CD4-positive, alpha-beta T cell treated with Interleukin-15 for 1 hour (primary cell): ENCODE measurements at regions not wholly inside any gene's neighbourhood (a gene's known extent, or its start where the extent isn't known, plus 50 kb on each side); places are given as distances from the start of the nearest gene placed in this dataset.
A peak's percentile ranks its signal among the peaks of the same experiment; 100 is the strongest.

ENCODE experiments used
- DNase-seq: peaks from one replicate; pipeline ENCODE4 v3.0.0-alpha.2; 2020

- no peak for DNase-seq
These were observed 63.5 kb downstream of the ENC1 start for GRCh38 chr5:74576941-74577456.

DNA sequence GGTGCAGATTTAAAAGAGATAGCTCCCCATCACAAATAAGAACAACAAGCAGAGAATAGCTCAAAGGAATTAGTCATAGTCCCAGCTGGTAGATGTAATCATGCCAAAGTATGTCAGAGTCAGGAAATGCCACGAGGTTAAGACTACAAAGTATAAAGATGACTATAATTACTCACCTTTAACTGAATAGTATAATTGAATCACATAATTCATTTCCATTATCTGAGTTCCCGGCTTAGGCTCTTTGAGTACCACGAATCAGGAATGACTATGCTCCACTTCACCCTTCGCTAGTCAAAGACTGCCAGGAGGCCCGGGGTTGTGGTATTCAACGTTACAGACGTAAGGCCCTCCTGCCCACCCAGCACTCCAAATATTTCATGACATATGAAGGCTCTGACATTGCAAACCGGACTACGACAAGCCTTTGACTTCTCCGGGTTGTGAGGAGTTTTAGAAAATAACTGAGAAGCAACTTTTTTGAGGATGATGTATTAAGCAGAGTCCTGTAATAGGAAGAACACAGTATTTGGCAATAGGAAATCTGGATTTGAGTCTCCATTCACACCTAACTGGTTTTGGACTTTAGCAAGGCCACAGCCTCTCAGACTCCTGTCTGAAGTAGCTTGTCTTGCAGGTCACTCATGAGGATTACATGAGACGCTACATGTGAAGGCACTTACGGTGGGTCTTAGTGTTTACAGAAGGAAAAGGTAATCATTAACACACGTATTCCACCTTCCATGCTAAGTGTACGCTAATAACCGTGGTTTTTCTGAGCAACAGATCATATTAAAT is 64.6 kb downstream of the ENC1 start:
- DNase-seq, result no peak

- DNase-seq, result no peak
These were observed 70.3 kb downstream of the ENC1 start for GRCh38 chr5:74570250-74570649.

GRCh38 chr5:74567411-74567995 is 73.0 kb downstream of the ENC1 start:
- DNase-seq, result no peak

- DNase-seq, result no peak
These were observed 78.4 kb downstream of the ENC1 start for GRCh38 chr5:74562122-74562521.

- DNase-seq, result no peak
These were observed 80.3 kb downstream of the ENC1 start for GRCh38 chr5:74560245-74560644.

- no peak for DNase-seq
These were observed 83.6 kb downstream of the ENC1 start for GRCh38 chr5:74556631-74557595.

- no peak for DNase-seq
These were observed 84.5 kb downstream of the ENC1 start for GRCh38 chr5:74556006-74556405.

DNA sequence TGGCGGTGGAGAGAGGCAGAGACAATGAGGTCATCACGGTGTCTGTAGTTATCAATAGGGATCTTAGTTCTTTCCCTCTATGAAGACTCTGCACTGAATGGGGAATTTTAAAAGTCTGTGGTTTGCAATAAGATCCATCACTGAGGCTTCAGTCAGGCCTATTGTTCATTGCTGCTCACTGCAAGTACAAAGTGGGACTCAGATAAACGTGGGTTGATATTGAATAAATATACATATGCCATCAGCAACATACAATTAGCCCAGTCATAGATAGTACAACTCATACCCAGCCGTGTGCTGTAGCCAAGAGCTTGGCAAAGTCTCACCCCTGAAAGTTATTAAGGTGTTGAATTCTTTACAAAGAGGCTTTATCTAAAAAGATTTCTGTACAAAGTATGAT is 88.4 kb downstream of the ENC1 start:
- DNase-seq, result no peak

GRCh38 chr5:74550927-74551326 is 89.6 kb downstream of the ENC1 start:
- no peak for DNase-seq

DNA sequence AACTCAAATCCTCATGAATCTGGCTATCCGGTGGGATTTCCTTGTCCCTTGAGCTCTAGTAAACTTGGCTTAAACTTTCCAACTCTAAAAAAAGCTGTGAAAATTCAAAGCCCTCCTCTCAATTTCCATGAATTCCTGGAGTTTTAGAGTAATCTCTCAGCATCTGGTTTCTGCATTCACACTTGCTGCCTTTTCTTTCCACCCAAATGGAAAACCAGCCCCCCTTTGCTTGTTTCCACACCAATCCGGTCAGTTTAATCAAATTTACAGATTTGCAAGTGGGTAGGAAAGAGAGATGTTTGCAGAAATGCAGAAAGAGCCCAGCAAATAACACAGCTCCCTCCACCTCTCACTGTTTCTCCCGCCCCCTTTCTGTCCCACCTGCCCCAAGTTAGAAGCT is 91.1 kb downstream of the ENC1 start:
- DNase-seq, result no peak

- DNase-seq, result no peak
These were observed 93.7 kb downstream of the ENC1 start for GRCh38 chr5:74546796-74547195.

DNA sequence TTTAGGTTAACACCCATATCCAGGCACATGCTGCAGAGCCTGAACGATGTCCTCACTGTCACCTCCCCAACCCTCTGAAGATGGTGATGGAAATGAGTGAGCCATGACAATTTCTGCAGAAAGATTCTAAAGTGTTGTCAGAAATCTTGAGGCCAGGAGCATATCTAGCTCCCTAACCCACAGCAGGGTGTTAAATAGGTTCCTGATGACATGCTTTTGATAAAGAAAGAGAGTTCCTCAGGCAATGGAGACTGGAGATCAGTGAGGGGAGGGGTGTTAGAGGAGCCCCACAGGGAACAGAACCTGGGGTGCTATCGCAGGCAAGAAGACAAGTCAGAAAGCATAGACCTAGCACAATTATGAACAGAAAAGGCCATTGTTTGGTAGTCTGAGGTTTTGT is 95.7 kb downstream of the ENC1 start:
- no peak for DNase-seq

- DNase-seq, result no peak
These were observed 97.1 kb downstream of the ENC1 start for GRCh38 chr5:74543162-74543995.

DNA sequence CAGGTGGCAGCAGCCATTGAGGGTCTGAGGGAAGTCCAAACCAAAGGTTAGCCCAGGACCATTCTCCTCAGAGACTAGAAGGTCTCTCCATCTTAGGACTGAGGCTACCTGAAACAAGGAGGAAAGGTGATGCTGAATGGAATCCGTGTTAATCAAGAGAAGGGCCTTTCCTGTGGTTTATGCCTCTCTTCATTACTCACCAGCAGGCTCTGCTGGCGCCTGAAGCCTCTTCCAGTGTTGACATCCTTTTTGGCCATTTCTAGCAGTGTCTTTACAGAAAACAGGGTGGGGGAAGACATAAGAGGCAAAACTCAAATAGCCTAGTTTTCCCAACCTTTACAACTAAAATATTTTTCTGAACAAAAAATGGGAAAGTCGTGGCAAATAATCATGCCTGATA is 98.0 kb downstream of the ENC1 start:
- no peak for DNase-seq

- DNase-seq, result no peak
These were observed 99.1 kb downstream of the ENC1 start for GRCh38 chr5:74541381-74541781.

- DNase-seq, result no peak
These were observed 99.9 kb downstream of the ENC1 start for GRCh38 chr5:74540622-74541021.

DNA sequence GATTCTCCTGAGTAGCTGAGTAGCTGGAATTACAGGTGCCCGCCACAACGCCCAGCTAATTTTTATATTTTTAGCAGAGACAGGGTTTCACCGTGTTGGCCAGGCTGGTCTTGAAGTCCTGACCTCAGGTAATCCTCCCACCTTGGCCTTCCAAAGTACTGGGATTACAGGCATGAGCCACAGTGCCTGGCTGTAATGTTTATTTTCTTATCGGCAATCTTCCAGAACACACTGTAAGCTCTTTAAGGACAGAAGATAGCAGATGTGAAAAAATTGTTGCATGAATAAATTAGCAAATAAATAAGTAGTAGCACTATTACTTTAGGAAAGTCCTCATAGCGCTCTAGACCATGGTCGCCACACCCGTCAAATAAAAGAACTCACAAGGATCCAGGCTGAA is 100.5 kb downstream of the ENC1 start:
- no peak for DNase-seq

GRCh38 chr5:74538206-74538661 is 102.3 kb downstream of the ENC1 start:
- peak; percentile 54 for DNase-seq

GRCh38 chr5:74536658-74537057 is 103.9 kb downstream of the ENC1 start:
- no peak for DNase-seq

DNA sequence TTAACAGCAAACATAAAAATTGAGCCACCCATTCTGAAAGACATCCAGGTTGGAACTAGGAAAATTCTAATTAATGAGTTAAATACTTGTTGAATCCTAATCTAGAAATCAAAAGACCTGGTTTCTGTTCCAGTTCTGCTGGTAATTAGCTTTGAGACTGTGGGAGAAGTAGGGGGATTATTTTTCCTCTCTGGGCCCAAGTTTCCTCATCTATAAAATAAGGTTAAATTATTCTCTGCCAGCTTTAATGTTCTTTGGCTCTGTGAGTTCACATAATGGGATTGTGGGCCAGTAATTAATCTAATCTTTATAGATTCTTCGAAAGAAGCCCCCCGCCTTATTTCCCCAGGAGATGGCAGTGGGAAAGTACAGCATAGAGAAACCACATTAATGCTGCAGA is 104.6 kb downstream of the ENC1 start:
- no peak for DNase-seq

GRCh38 chr5:74534397-74535129 is 106.0 kb downstream of the ENC1 start:
- no peak for DNase-seq
